ENCODE measurements at regions not wholly inside any gene's neighbourhood (a gene's known extent, or its start where the extent isn't known, plus 50 kb on each side); places are given as distances from the start of the nearest gene placed in this dataset.

DNA sequence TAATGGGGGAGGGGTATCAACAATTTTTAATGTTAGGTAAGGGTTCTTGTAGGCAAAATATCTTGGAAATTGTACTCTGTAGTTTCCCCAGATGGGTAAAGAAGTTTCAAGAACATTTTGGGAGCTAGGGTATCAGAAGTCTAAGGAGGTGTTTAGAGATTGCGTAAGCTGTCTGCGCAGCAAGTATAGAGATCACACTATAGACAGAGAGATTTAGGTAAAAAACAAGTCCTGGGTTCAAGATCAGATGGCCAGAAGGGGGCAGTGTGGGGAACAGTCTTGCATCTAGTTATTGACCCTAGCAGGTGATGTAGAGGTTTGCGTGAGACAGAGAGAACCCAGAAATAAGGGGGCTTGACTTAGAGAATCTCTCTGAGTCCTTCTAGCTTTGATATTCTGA lies 80.8 kb downstream of the S1PR1 start:
- no peaks in the 10 kb centered on the region for H3K36me3 ChIP-seq (ENCODE audit: control insufficient read depth in 2 of 2, extremely low read depth in 1 of 2, insufficient read depth in 2 of 2, low read length in 2 of 2)
- no peak overlapping the region for H2AFZ ChIP-seq (ENCODE audit: low read depth, low read length)
- H3K27ac ChIP-seq (ENCODE audit: insufficient read depth, low read depth, low read length), result no peak overlapping the region
- no peaks in the 10 kb centered on the region for H4K20me1 ChIP-seq (replicated peaks; ENCODE audit: control insufficient read depth, extremely low read depth, insufficient read depth, low read length)
- BruUV-seq (replicated peaks), result no TSS peak
- H3K79me2 ChIP-seq (ENCODE audit: control insufficient read depth, insufficient read depth, low read length), result no peaks in the 10 kb centered on the region
- POLR2A ChIA-PET, result no interaction called here
- no peaks in the 10 kb centered on the region for H3K9me1 ChIP-seq (replicated peaks; ENCODE audit: control insufficient read depth, extremely low read depth, insufficient read depth, low read length)
- H3K4me3 ChIP-seq (replicated peaks in 1 of 3; ENCODE audit: insufficient read depth in 1 of 3, low read depth in 1 of 3, low read length in 3 of 3), result no peak overlapping the region
- H3K27me3 ChIP-seq (ENCODE audit: control insufficient read depth in 2 of 2, insufficient read depth in 2 of 2, low read length in 2 of 2), result peaks cover 5 to 8% of the 10 kb centered on the region in 2 experiments
- H3K9me3 ChIP-seq (replicated peaks; ENCODE audit: control insufficient read depth, insufficient read depth, low read length), result no peaks in the 10 kb centered on the region
- TF ChIP-seq FOS (IDR thresholded peaks at IDR 0.05; ENCODE audit: borderline replicate concordance, insufficient read depth, low read length) (no peak), POLR2A (IDR thresholded peaks at IDR 0.05; ENCODE audit: low read depth, low read length) (no peak), POLR2AphosphoS5 (IDR thresholded peaks at IDR 0.05; ENCODE audit: insufficient read depth, low read depth, low read length) (no peak), GATA2 (IDR thresholded peaks at IDR 0.05; ENCODE audit: insufficient read depth, insufficient read length, low read depth, low read length) (no peak), EZH2 (IDR thresholded peaks at IDR 0.05; ENCODE audit: borderline replicate concordance, low read depth, low read length, severe bottlenecking) (no peak), MAX (IDR thresholded peaks at IDR 0.05; ENCODE audit: insufficient read depth, insufficient read length) (no peak), MYC (IDR thresholded peaks at IDR 0.05; ENCODE audit: low read depth, low read length) (no peak), JUN (IDR thresholded peaks at IDR 0.05; ENCODE audit: borderline replicate concordance, insufficient read depth, insufficient read length, low read depth) (no peak)
- TF ChIP-seq, protein P1, sequence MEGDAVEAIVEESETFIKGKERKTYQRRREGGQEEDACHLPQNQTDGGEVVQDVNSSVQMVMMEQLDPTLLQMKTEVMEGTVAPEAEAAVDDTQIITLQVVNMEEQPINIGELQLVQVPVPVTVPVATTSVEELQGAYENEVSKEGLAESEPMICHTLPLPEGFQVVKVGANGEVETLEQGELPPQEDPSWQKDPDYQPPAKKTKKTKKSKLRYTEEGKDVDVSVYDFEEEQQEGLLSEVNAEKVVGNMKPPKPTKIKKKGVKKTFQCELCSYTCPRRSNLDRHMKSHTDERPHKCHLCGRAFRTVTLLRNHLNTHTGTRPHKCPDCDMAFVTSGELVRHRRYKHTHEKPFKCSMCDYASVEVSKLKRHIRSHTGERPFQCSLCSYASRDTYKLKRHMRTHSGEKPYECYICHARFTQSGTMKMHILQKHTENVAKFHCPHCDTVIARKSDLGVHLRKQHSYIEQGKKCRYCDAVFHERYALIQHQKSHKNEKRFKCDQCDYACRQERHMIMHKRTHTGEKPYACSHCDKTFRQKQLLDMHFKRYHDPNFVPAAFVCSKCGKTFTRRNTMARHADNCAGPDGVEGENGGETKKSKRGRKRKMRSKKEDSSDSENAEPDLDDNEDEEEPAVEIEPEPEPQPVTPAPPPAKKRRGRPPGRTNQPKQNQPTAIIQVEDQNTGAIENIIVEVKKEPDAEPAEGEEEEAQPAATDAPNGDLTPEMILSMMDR (IDR thresholded peaks at IDR 0.05; ENCODE audit: extremely low read depth in 1 of 2, insufficient read depth in 1 of 2, low read depth in 1 of 2, low read length in 2 of 2), result no peak
- DNase-seq (ENCODE audit: low read depth, low spot score), result no peak
- CTCF ChIA-PET, result interaction anchor here (1.2 to 3.1 kb wide), 6 partner anchors 8 to 120 kb away, joined by 3 to 25 read pairs (median 5); no protein-coding TSS in a partner anchor
- no peak for FAIRE-seq
- dilution Hi-C loops (cut with MboI; ENCODE audit: extremely low pct_ligation_motif_present, low sequenced_read_pairs) (loop anchor here (25.0 kb wide), 1 partner anchor 405 kb away; no protein-coding TSS in a partner anchor), intact Hi-C loops (cut with micrococcal nuclease) (no loop called here)
- H3K9ac ChIP-seq (replicated peaks; ENCODE audit: extremely low read depth, insufficient read depth, low read length), result no peak overlapping the region
- no peak overlapping the region for H3K4me2 ChIP-seq (ENCODE audit: insufficient read depth, low read length)
- no peaks in the 10 kb centered on the region for H3K4me1 ChIP-seq (ENCODE audit: control insufficient read depth, extremely low read depth, insufficient read depth, low read length)
